AG04450 (cell line): ENCODE measurements at regions not wholly inside any gene's neighbourhood (a gene's known extent, or its start where the extent isn't known, plus 50 kb on each side); places are given as distances from the start of the nearest gene placed in this dataset.

Experiments used
- CTCF ChIA-PET: fragments of 300-600, 350-600 bp; formaldehyde crosslinking; extraction: SDS; loops from one replicate; lab custom pipeline; 2022; ENCODE audit warnings: antibody characterized with exemption, inconsistent platforms; lab: Charles Lee
- POLR2A ChIA-PET: fragments of 350-600 bp; formaldehyde crosslinking; extraction: SDS; loops from one replicate; lab custom pipeline; 2021; ENCODE audit warnings: antibody characterized with exemption, inconsistent platforms; lab: Yijun Ruan, JAX
- DNase-seq: peaks from one replicate; pipeline ENCODE4 v3.0.0-alpha.2; 2011; ENCODE audit warnings: low read depth, low spot score
- H3K27ac ChIP-seq: one replicate; pipeline ENCODE4 v1.5.1; 2012; ENCODE audit warnings: low read depth, low read length, control low read depth
- H3K27me3 ChIP-seq: one replicate; pipeline ENCODE4 v1.6.0; 2012; ENCODE audit warnings: low read length; ENCODE audit not compliant: control insufficient read depth, insufficient read depth
- H3K4me3 ChIP-seq: 2 replicates; pipeline ENCODE4 v1.5.1; 2011; ENCODE audit warnings: mild to moderate bottlenecking, low read depth, low read length, control low read depth
- H3K9me3 ChIP-seq: 2 replicates; pipeline ENCODE4 v1.5.1; 2012; ENCODE audit warnings: low read length; ENCODE audit not compliant: control insufficient read depth, insufficient read depth
- TF ChIP-seq, protein P1 (sequence below): IDR thresholded peaks from 2 replicates; pipeline ENCODE4 v1.5.1; 2011; ENCODE audit warnings: low read depth, low read length, control low read depth, inconsistent platforms

DNA sequence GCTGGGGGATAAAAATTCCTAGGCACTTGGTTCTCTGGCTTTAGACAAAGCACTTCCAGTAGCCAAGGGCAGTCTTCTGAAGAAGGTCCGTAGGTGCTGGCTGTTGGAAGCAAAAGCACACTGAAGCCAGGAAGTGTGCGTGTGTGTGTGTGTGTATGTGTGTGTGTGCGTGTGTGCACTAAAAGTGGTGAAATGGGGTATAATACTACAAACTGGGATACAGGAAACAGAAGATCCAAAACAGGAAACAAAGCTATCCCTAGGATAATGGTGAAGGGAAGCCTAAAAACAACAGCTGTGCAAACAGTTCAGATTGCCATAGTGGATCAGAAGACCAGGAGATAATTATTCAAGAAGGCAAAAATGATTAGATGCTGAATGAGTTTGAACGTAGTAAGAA, 103.4 kb downstream of the IL20RB start:
- H3K27me3 ChIP-seq: peaks cover 4% of the 10 kb centered on the region
- TF ChIP-seq, protein P1, sequence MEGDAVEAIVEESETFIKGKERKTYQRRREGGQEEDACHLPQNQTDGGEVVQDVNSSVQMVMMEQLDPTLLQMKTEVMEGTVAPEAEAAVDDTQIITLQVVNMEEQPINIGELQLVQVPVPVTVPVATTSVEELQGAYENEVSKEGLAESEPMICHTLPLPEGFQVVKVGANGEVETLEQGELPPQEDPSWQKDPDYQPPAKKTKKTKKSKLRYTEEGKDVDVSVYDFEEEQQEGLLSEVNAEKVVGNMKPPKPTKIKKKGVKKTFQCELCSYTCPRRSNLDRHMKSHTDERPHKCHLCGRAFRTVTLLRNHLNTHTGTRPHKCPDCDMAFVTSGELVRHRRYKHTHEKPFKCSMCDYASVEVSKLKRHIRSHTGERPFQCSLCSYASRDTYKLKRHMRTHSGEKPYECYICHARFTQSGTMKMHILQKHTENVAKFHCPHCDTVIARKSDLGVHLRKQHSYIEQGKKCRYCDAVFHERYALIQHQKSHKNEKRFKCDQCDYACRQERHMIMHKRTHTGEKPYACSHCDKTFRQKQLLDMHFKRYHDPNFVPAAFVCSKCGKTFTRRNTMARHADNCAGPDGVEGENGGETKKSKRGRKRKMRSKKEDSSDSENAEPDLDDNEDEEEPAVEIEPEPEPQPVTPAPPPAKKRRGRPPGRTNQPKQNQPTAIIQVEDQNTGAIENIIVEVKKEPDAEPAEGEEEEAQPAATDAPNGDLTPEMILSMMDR: no peak
- POLR2A ChIA-PET: no interaction called here
- H3K4me3 ChIP-seq: no peak overlapping the region
- CTCF ChIA-PET: interaction anchor here (1.5 kb wide), 1 partner anchor 28 kb away, joined by 4 read pairs; no protein-coding TSS in a partner anchor
- no peaks in the 10 kb centered on the region for H3K9me3 ChIP-seq
- DNase-seq: no peak
- no peak overlapping the region for H3K27ac ChIP-seq

DNA sequence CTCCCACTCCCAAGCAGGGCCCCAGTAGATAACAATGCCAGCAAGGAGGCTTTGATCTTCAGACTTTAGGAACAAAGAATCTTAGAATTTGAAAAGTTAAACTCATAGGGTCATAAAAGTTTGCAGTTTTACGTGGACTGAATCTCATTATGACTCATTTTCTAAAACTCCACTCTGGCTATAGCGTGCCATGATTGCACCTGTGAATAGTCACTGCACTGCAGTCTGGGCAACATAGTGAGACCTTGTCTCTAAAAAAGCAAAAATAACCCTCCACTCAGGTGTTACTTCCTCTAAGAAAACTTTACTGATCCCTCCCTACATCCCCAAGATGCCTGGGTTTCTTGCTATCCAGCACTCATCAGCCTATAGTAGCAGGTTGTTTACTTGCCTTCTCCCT, 104.5 kb downstream of the IL20RB start:
- CTCF ChIA-PET: interaction anchor here (1.5 kb wide), 1 partner anchor 29 kb away, joined by 4 read pairs; no protein-coding TSS in a partner anchor
- TF ChIP-seq, protein P1: no peak
- no peak for DNase-seq

DNA sequence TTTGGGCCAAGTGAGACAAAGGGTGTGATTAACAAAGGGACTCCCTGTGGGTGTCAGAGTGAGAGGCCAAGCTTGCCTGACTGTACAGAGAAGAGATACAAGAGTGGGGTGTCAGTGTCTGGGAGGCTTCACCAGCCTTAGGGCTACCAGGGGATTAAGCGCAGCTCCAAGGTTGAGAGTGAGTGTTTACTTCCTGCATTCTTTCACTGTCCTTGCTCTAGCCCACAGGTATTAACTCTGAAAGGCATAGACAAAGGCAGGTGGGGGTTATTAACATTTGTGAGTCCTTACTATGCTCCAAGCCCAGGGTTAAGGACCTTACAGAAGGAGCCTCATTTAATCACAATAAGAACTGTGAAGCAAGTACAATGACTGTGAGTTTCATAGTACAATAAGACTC, 107.6 kb downstream of the IL20RB start:
- Histone ChIP-seq H3K27ac (no peak overlapping the region), H3K27me3 (peaks cover 4% of the 10 kb centered on the region), H3K4me3 (no peak overlapping the region), H3K9me3 (no peaks in the 10 kb centered on the region)
- TF ChIP-seq, protein P1: no peak
- DNase-seq: no peak
- ChIA-PET POLR2A (no interaction called here), CTCF (no interaction called here)

More for the DNA sequence above, 104.5 kb downstream of the IL20RB start:
- Histone ChIP-seq H3K4me3 (no peak overlapping the region), H3K9me3 (no peaks in the 10 kb centered on the region), H3K27ac (no peak overlapping the region), H3K27me3 (peaks cover 4% of the 10 kb centered on the region)
- POLR2A ChIA-PET: no interaction called here

DNA sequence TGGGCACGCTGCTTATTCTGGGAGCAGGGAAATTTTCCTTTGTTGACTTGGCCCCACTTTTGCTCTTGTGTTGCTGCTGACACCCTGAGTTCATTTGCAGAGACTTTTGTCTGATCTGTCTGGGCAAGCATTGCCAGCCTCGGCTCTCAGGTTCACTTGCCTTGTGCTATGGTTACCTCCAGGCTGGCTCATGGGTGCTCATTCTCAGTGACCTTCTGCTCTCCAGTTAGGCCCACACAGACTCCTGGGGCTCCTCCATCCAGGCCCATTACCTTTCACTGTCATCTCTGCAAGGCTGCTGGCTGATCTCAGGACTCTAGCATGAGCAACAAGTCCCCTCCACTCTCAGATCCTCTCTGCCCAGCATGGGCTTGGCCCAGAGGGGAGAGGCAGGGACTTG, 108.3 kb downstream of the IL20RB start:
- no peak for DNase-seq
- Histone ChIP-seq H3K27ac (no peak overlapping the region), H3K4me3 (no peak overlapping the region)

DNA sequence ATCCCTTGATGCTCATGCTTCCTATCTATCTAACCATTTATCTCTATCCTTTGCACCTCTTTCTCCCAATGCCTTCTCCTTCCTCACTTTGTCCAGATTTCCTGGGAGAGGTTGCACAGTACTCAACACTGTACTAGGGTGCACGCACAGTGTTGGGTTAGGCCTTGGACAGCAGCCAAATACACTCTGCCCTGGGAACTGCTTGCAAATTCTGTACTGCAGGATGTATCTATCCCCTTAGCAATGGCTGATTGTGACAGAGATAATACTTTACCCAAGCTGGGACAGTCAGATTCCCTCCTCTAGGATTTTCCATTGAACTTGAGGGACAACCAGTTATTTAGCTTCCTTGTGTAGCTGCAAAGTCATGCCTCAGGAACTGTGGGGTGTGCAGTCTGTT, 113.3 kb downstream of the IL20RB start:
- Histone ChIP-seq H3K27ac (no peak overlapping the region), H3K4me3 (no peak overlapping the region), H3K9me3 (no peaks in the 10 kb centered on the region), H3K27me3 (no peaks in the 10 kb centered on the region)
- CTCF ChIA-PET: interaction anchor here (1.4 to 1.5 kb wide), 2 partner anchors 39 to 900 kb away, joined by 3 to 4 read pairs; no protein-coding TSS in a partner anchor
- TF ChIP-seq, protein P1: no peak
- no peak for DNase-seq
- POLR2A ChIA-PET: no interaction called here

More for the DNA sequence above, 108.3 kb downstream of the IL20RB start:
- Histone ChIP-seq H3K27me3 (peaks cover 4% of the 10 kb centered on the region), H3K9me3 (no peaks in the 10 kb centered on the region)
- ChIA-PET POLR2A (no interaction called here), CTCF (no interaction called here)
- TF ChIP-seq, protein P1: no peak
